HG02763 (cell line): ENCODE measurements at regions not wholly inside any gene's neighbourhood (a gene's known extent, or its start where the extent isn't known, plus 50 kb on each side); places are given as distances from the start of the nearest gene placed in this dataset.
"Not testable (repeated sequence)": the region's sequence is repeated elsewhere in the genome, so short reads cannot be mapped to it uniquely, and the experiment has no call there.

Experiments used
- ATAC-seq: cut with Tn5 transposase; IDR thresholded peaks from one replicate; pipeline ENCODE4 v1.9.1; 2021; ENCODE audit warnings: mild to moderate bottlenecking, moderate library complexity; ENCODE audit not compliant: unreplicated experiment

GRCh38 chr10:117838500-117839498 is 207.9 kb downstream of the RAB11FIP2 start:
- ATAC-seq = not testable (repeated sequence)

GRCh38 chr10:117856426-117856825 is 190.3 kb downstream of the RAB11FIP2 start:
- ATAC-seq = not testable (repeated sequence)

- ATAC-seq = no peak
These were observed 186.6 kb downstream of the RAB11FIP2 start for GRCh38 chr10:117860135-117860534.

- no peak for ATAC-seq
These were observed 185.9 kb downstream of the RAB11FIP2 start for GRCh38 chr10:117860823-117861222.

- ATAC-seq = no peak
These were observed 185.4 kb downstream of the RAB11FIP2 start for GRCh38 chr10:117861329-117861728.

GRCh38 chr10:117863771-117864170 is 183.0 kb downstream of the RAB11FIP2 start:
- ATAC-seq = no peak

- no peak for ATAC-seq
These were observed 180.8 kb downstream of the RAB11FIP2 start for GRCh38 chr10:117865945-117866344.

GRCh38 chr10:117868151-117868550 is 178.6 kb downstream of the RAB11FIP2 start:
- ATAC-seq = no peak

- ATAC-seq = no peak
These were observed 170.9 kb downstream of the RAB11FIP2 start for GRCh38 chr10:117875793-117876192.

GRCh38 chr10:117876210-117876609 is 170.5 kb downstream of the RAB11FIP2 start:
- no peak for ATAC-seq

GRCh38 chr10:117878626-117879025 is 168.1 kb downstream of the RAB11FIP2 start:
- no peak for ATAC-seq

GRCh38 chr10:117884093-117884492 is 162.6 kb downstream of the RAB11FIP2 start:
- no peak for ATAC-seq

- ATAC-seq = no peak
These were observed 162.1 kb downstream of the RAB11FIP2 start for GRCh38 chr10:117884592-117884991.

- ATAC-seq = no peak
These were observed 161.4 kb downstream of the RAB11FIP2 start for GRCh38 chr10:117885206-117885829.

GRCh38 chr10:117886766-117887165 is 160.0 kb downstream of the RAB11FIP2 start:
- no peak for ATAC-seq

- no peak for ATAC-seq
These were observed 157.1 kb downstream of the RAB11FIP2 start for GRCh38 chr10:117889664-117890063.

- no peak for ATAC-seq
These were observed 154.0 kb downstream of the RAB11FIP2 start for GRCh38 chr10:117892681-117893220.

- no peak for ATAC-seq
These were observed 152.4 kb downstream of the RAB11FIP2 start for GRCh38 chr10:117894339-117894738.

GRCh38 chr10:117896517-117896916 is 150.2 kb downstream of the RAB11FIP2 start:
- no peak for ATAC-seq

- ATAC-seq = no peak
These were observed 147.5 kb downstream of the RAB11FIP2 start for GRCh38 chr10:117899181-117899683.

GRCh38 chr10:117900280-117900679 is 146.5 kb downstream of the RAB11FIP2 start:
- no peak for ATAC-seq
